Caco-2 (cell line): ENCODE measurements at regions not wholly inside any gene's neighbourhood (a gene's known extent, or its start where the extent isn't known, plus 50 kb on each side); places are given as distances from the start of the nearest gene placed in this dataset.

Experiments
- BruUV-seq: library from RNA; stranded (reverse); fragments of 400-500 nt; replicated peaks from 2 replicates; lab custom pipeline; 2021; lab: Mats Ljungman, UMichigan
- CTCF ChIA-PET: fragments of 300-600 bp; sonication (Branson Sonifier 250); formaldehyde crosslinking; loops from one replicate; lab custom pipeline; 2022; ENCODE audit warnings: antibody characterized with exemption; lab: Charles Lee
- POLR2A ChIA-PET: fragments of 300-600 bp; sonication (Branson Sonifier 250); formaldehyde crosslinking; loops from one replicate; lab custom pipeline; 2022; ENCODE audit warnings: antibody characterized with exemption; lab: Charles Lee
- DNase-seq, 2 experiments: peaks; one replicate each; pipeline versions ENCODE4 v3.0.0 to v3.0.0-alpha.2; 2020 to 2022
- H3K27me3 ChIP-seq: replicated peaks from 2 replicates; pipeline ENCODE4 v1.6.0; 2011; ENCODE audit warnings: low read length; ENCODE audit not compliant: control insufficient read depth, insufficient read depth
- H3K36me3 ChIP-seq: 2 replicates; pipeline ENCODE4 v1.5.1; 2011; ENCODE audit warnings: low read length; ENCODE audit not compliant: control insufficient read depth, insufficient read depth
- H3K4me1 ChIP-seq: fragments of 250-450 bp; sonication (Bioruptor Pico); 2 replicates; pipeline ENCODE4 v1.5.1; 2020; ENCODE audit warnings: mild to moderate bottlenecking
- H3K4me3 ChIP-seq: 2 replicates; pipeline ENCODE4 v1.5.1; 2011; ENCODE audit warnings: low read depth, mild to moderate bottlenecking, control low read depth, low read length
- H3K9me3 ChIP-seq: fragments of 250-450 bp; sonication (Bioruptor Pico); 2 replicates; pipeline ENCODE4 v1.5.1; 2020; ENCODE audit warnings: mild to moderate bottlenecking, moderate library complexity
- H3K27ac Mint-ChIP-seq: one replicate; pipeline ENCODE4 v1.8.0; 2022; ENCODE audit warnings: mixed read lengths; ENCODE audit not compliant: unreplicated experiment
- H3K27me3 Mint-ChIP-seq: one replicate; pipeline ENCODE4 v1.8.0; 2022; ENCODE audit warnings: mixed read lengths; ENCODE audit not compliant: insufficient read depth, unreplicated experiment
- H3K36me3 Mint-ChIP-seq: one replicate; pipeline ENCODE4 v1.8.0; 2022; ENCODE audit warnings: mild to moderate bottlenecking, mixed read lengths; ENCODE audit not compliant: insufficient read depth, unreplicated experiment
- H3K4me1 Mint-ChIP-seq: one replicate; pipeline ENCODE4 v1.8.0; 2022; ENCODE audit warnings: low read depth, mixed read lengths; ENCODE audit not compliant: unreplicated experiment
- H3K4me3 Mint-ChIP-seq: one replicate; pipeline ENCODE4 v1.8.0; 2022; ENCODE audit warnings: mild to moderate bottlenecking, moderate library complexity, mixed read lengths; ENCODE audit not compliant: unreplicated experiment
- H3K9me3 Mint-ChIP-seq: one replicate; pipeline ENCODE4 v1.8.0; 2022; ENCODE audit warnings: mixed read lengths; ENCODE audit not compliant: unreplicated experiment
- intact Hi-C: fragments of 100-400 bp; cut with micrococcal nuclease; formaldehyde crosslinking; loops from one replicate; pipeline ENCODE4 v1.10.0; 2022; ENCODE audit not compliant: unreplicated experiment
- TF ChIP-seq, protein P1 (sequence below), 2 experiments: fragments of 200-600 bp in 1 of 2; IDR thresholded peaks; 1 replicate in 1 of 2; 2 replicates in 1 of 2; pipeline versions ENCODE4 v1.5.1 to v1.8.0; 2011 to 2022; ENCODE audit warnings: antibody characterized with exemption in 1 of 2, control low read depth in 1 of 2, inconsistent platforms in 1 of 2, low read depth in 1 of 2, low read length in 1 of 2, mild to moderate bottlenecking in 1 of 2, moderate library complexity in 1 of 2; ENCODE audit not compliant: insufficient read depth in 1 of 2, severe bottlenecking in 1 of 2, unreplicated experiment in 1 of 2

- intact Hi-C loops: loop anchor here (2.0 kb wide), 1 partner anchor 186 kb away; no protein-coding TSS in a partner anchor
- CTCF ChIA-PET: no interaction called here
- no TSS peak for BruUV-seq
- H3K36me3 ChIP-seq: no peaks in the 10 kb centered on the region
- no peaks in the 10 kb centered on the region for H3K27me3 ChIP-seq
- no peak overlapping the region for H3K4me3 ChIP-seq
- Mint-ChIP-seq H3K4me1 (no peaks in the 10 kb centered on the region), H3K27me3 (no peaks in the 10 kb centered on the region), H3K36me3 (no peaks in the 10 kb centered on the region), H3K27ac (no peak overlapping the region), H3K9me3 (no peaks in the 10 kb centered on the region), H3K4me3 (no peak overlapping the region)
- DNase-seq: no peak
- H3K4me1 ChIP-seq: no peaks in the 10 kb centered on the region
- TF ChIP-seq, protein P1, sequence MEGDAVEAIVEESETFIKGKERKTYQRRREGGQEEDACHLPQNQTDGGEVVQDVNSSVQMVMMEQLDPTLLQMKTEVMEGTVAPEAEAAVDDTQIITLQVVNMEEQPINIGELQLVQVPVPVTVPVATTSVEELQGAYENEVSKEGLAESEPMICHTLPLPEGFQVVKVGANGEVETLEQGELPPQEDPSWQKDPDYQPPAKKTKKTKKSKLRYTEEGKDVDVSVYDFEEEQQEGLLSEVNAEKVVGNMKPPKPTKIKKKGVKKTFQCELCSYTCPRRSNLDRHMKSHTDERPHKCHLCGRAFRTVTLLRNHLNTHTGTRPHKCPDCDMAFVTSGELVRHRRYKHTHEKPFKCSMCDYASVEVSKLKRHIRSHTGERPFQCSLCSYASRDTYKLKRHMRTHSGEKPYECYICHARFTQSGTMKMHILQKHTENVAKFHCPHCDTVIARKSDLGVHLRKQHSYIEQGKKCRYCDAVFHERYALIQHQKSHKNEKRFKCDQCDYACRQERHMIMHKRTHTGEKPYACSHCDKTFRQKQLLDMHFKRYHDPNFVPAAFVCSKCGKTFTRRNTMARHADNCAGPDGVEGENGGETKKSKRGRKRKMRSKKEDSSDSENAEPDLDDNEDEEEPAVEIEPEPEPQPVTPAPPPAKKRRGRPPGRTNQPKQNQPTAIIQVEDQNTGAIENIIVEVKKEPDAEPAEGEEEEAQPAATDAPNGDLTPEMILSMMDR (IDR thresholded peaks at IDR 0.05; ENCODE audit: insufficient read depth in 1 of 2, low read depth in 1 of 2, low read length in 1 of 2, severe bottlenecking in 1 of 2, unreplicated experiment in 1 of 2): no peak
- POLR2A ChIA-PET: no interaction called here
- no peaks in the 10 kb centered on the region for H3K9me3 ChIP-seq
These were observed 66.1 kb upstream of the KLHL13 start for GRCh38 chrX:118182681-118183080.

DNA sequence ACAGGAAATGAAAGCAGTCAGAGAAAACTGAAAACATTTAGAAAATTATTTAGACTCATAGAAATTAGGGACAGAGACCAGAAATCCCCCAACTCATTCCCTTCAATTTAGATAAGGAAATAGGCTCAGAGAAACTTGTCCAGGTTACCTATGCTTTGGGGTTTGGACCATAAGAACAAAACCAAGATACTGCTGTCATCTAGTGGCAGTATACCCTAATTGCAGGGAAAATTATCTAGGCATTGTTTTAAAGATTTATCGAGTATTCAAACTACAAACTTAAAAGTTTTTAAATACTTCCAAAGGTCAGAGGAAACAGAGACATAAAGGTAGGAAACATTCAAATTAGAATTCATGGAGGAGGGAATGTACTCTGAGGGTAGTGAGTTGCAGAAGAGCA, 67.0 kb upstream of the KLHL13 start:
- no peak for DNase-seq
- Mint-ChIP-seq H3K4me1 (no peaks in the 10 kb centered on the region), H3K9me3 (no peaks in the 10 kb centered on the region), H3K4me3 (no peak overlapping the region), H3K27ac (no peak overlapping the region), H3K27me3 (no peaks in the 10 kb centered on the region), H3K36me3 (no peaks in the 10 kb centered on the region)
- intact Hi-C loops: loop anchor here (2.0 kb wide), 1 partner anchor 187 kb away; no protein-coding TSS in a partner anchor
- H3K4me3 ChIP-seq: no peak overlapping the region
- POLR2A ChIA-PET: no interaction called here
- H3K4me1 ChIP-seq: no peaks in the 10 kb centered on the region
- H3K27me3 ChIP-seq: no peaks in the 10 kb centered on the region
- no TSS peak for BruUV-seq
- TF ChIP-seq, protein P1 (IDR thresholded peaks at IDR 0.05; ENCODE audit: insufficient read depth in 1 of 2, low read depth in 1 of 2, low read length in 1 of 2, severe bottlenecking in 1 of 2, unreplicated experiment in 1 of 2): peak in 1 of 2 experiments; percentile 10
- H3K9me3 ChIP-seq: no peaks in the 10 kb centered on the region
- no peaks in the 10 kb centered on the region for H3K36me3 ChIP-seq
- CTCF ChIA-PET: no interaction called here

DNA sequence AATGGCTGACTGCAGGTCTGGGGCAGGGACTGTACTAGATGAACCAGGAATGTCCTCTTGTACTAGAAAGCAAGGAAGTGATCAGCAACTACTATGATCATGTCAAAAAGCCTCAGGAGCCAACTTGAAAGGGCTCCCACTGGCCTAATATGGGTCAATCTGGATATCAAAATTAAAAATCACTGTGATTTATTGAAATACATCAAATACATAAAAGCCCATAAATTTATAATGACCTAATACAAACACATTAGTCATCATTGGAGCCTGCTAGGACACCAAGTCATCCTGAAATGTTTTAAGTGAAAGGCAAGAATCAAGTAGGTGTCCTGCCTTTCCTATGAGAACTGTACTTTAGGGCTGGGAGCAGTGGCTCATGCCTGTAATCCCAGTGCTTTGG, 70.5 kb upstream of the KLHL13 start:
- no peaks in the 10 kb centered on the region for H3K27me3 Mint-ChIP-seq
- H3K4me1 Mint-ChIP-seq: no peaks in the 10 kb centered on the region
- Histone ChIP-seq H3K4me1 (no peaks in the 10 kb centered on the region), H3K36me3 (no peaks in the 10 kb centered on the region), H3K27me3 (no peaks in the 10 kb centered on the region), H3K9me3 (no peaks in the 10 kb centered on the region), H3K4me3 (no peak overlapping the region)
- no peak overlapping the region for H3K4me3 Mint-ChIP-seq
- no peaks in the 10 kb centered on the region for H3K9me3 Mint-ChIP-seq
- intact Hi-C loops: no loop called here
- TF ChIP-seq, protein P1 (IDR thresholded peaks at IDR 0.05; ENCODE audit: insufficient read depth in 1 of 2, low read depth in 1 of 2, low read length in 1 of 2, severe bottlenecking in 1 of 2, unreplicated experiment in 1 of 2): no peak
- H3K27ac Mint-ChIP-seq: no peak overlapping the region
- H3K36me3 Mint-ChIP-seq: no peaks in the 10 kb centered on the region
- CTCF ChIA-PET: no interaction called here
- POLR2A ChIA-PET: no interaction called here
- DNase-seq: no peak
- BruUV-seq: no TSS peak
